Left lung (tissue), 4 donors: ENCODE measurements at regions not wholly inside any gene's neighbourhood (a gene's known extent, or its start where the extent isn't known, plus 50 kb on each side); places are given as distances from the start of the nearest gene placed in this dataset.

Experiments used
- ATAC-seq: fragments of 200-7000 bp; cut with Tn5 transposase; one replicate; pipeline ENCODE4 v1.9.1; 2020; ENCODE audit warnings: moderate library complexity
- DNase-seq, 4 donors: peaks; one replicate each; pipeline ENCODE4 v3.0.0-alpha.2; 2013 to 2020
- H3K27ac ChIP-seq, 2 donors: fragments of 200-600 bp; sonication (generic) in 1 of 2; one replicate each; pipeline versions ENCODE4 v1.5.0 to v1.8.0; 2020 to 2021
- H3K27me3 ChIP-seq, 2 donors: fragments of 200-600 bp; sonication (generic) in 1 of 2; one replicate each; pipeline versions ENCODE4 v1.5.0 to v1.8.0; 2020 to 2021
- H3K36me3 ChIP-seq, 2 donors: fragments of 200-600 bp; sonication (generic) in 1 of 2; one replicate each; pipeline versions ENCODE4 v1.5.0 to v1.8.0; 2020 to 2021
- H3K4me1 ChIP-seq, 2 donors: fragments of 200-600 bp; one replicate each; pipeline ENCODE4 v1.8.0; 2021
- H3K4me3 ChIP-seq, 2 donors: fragments of 200-600 bp; sonication (generic) in 1 of 2; one replicate each; pipeline versions ENCODE4 v1.5.0 to v1.8.0; 2020 to 2021; ENCODE audit warnings: mild to moderate bottlenecking in 1 of 2
- H3K9me3 ChIP-seq, 2 donors: fragments of 200-600 bp; sonication (generic) in 1 of 2; one replicate each; pipeline versions ENCODE4 v1.5.0 to v1.8.0; 2020 to 2021
- intact Hi-C, 2 donors: fragments of 100-400 bp; cut with DNase I; formaldehyde crosslinking; loops; one replicate each; pipeline versions ENCODE4 v1.11.2 to v1.14.2; 2022
- TF ChIP-seq, protein P1 (sequence below), 2 donors: fragments of 200-600 bp; sonication (generic) in 1 of 2; IDR thresholded peaks; one replicate each; pipeline versions ENCODE4 v1.5.0 to v1.8.0; 2021; ENCODE audit warnings: antibody characterized with exemption in 2 of 2
- donor health status: DM: no; HTN: yes; CAD: no.
- donor health status: DM: no; HTN: no; CAD: no.

DNA sequence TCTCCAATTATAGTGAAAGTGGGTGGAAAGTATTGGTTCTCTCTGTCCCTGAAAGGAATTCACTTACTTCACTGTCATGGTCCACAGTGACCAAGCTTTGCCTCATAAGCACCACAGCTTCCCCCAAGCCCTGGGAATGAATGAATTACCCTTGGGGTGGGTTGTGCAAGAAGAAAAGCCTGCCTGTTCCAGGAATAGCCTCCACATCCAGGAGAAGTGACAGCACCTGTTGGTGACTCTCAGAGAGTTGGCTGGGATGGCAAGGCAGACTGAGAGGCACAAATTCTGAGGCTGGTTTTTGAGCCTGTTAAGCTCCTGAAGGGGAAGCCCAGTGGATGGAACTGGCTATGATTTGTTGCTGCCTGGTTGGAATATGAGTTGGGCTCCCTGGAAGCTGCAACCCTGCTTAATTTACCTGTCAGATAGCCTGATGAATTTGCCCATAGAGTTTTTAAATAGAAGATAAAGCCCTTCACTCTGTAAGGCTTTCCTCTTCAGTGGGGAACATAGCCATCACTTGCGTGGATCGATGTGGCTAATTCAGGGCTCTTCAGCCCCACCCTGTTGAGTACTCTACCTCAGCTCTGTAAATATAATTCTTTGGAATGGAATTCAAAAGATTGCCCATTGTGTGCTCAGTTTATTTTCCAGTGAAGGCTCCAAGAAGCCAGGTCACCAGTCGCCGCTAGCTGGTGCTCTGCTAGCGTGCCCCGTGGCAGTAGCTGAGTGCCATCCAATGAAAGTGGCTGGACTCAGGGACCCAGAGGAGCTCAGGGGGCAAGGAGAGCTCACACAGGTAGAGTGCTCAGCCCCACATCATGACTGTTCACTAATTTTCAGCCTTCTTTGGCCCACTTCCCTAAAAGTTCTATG lies 479.3 kb downstream of the IRS1 start:
- TF ChIP-seq, protein P1, sequence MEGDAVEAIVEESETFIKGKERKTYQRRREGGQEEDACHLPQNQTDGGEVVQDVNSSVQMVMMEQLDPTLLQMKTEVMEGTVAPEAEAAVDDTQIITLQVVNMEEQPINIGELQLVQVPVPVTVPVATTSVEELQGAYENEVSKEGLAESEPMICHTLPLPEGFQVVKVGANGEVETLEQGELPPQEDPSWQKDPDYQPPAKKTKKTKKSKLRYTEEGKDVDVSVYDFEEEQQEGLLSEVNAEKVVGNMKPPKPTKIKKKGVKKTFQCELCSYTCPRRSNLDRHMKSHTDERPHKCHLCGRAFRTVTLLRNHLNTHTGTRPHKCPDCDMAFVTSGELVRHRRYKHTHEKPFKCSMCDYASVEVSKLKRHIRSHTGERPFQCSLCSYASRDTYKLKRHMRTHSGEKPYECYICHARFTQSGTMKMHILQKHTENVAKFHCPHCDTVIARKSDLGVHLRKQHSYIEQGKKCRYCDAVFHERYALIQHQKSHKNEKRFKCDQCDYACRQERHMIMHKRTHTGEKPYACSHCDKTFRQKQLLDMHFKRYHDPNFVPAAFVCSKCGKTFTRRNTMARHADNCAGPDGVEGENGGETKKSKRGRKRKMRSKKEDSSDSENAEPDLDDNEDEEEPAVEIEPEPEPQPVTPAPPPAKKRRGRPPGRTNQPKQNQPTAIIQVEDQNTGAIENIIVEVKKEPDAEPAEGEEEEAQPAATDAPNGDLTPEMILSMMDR (IDR thresholded peaks at IDR 0.05), result no peak
- intact Hi-C loops, result no loop called here
- peak; percentile 94 for ATAC-seq

DNA sequence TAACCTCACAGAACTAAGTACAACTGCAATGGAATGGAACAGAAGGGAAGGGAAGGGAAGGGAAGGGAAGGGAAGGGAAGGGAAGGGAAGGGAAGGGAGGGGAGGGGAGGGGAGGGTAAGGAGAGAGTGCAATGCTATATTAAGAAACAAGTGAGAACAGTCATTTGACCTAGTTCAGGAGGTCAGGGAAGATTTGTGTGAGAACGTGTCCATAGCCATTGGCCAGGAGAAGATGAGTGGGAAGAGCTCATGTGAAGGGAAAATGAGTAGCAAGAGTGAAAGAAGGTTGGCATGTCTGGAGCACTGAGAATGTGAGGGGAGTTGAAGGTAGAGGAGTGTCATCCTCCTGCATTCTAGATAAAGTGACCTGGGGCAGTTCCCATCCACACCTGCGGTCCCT lies 481.6 kb downstream of the IRS1 start:
- ATAC-seq, result no peak
- H3K4me3 ChIP-seq, result no peak overlapping the region

More for the DNA sequence above, 479.3 kb downstream of the IRS1 start:
- no peaks in the 10 kb centered on the region for H3K36me3 ChIP-seq
- H3K27ac ChIP-seq, result no peak overlapping the region
- no peaks in the 10 kb centered on the region for H3K9me3 ChIP-seq
- H3K4me3 ChIP-seq, result no peak overlapping the region
- no peaks in the 10 kb centered on the region for H3K4me1 ChIP-seq
- no peaks in the 10 kb centered on the region for H3K27me3 ChIP-seq
- peak in 1 of 4 donors; percentile 56 for DNase-seq

DNA sequence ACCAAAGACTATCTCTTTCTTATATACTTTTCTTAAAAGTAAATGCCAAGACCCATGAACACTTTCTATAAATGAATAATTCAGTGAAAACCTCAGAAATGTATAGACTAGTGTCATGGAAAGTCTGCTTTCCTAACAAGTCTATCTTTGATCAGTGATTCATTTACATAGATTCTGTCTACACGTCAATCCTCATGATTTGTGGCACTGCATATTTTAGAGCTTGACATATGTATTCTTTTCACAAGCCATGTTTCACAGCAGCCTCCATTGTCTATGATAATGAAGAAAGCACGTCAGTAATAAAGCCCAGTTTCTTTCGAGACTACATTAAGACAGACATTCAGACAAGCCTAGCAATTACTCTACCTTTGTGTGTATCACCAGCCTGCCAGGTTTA lies 486.6 kb downstream of the IRS1 start:
- Histone ChIP-seq H3K27ac (no peak overlapping the region), H3K36me3 (no peaks in the 10 kb centered on the region), H3K4me1 (no peaks in the 10 kb centered on the region), H3K9me3 (no peaks in the 10 kb centered on the region), H3K27me3 (no peaks in the 10 kb centered on the region), H3K4me3 (no peak overlapping the region)
- ATAC-seq, result no peak
- TF ChIP-seq, protein P1 (IDR thresholded peaks at IDR 0.05), result no peak
- no peak for DNase-seq
- intact Hi-C loops, result no loop called here

More for the DNA sequence above, 481.6 kb downstream of the IRS1 start:
- no peak for DNase-seq
- H3K9me3 ChIP-seq, result no peaks in the 10 kb centered on the region
- H3K27ac ChIP-seq, result no peak overlapping the region
- H3K27me3 ChIP-seq, result no peaks in the 10 kb centered on the region
- TF ChIP-seq, protein P1 (IDR thresholded peaks at IDR 0.05), result no peak
- no peaks in the 10 kb centered on the region for H3K4me1 ChIP-seq
- no peaks in the 10 kb centered on the region for H3K36me3 ChIP-seq
- intact Hi-C loops, result no loop called here

DNA sequence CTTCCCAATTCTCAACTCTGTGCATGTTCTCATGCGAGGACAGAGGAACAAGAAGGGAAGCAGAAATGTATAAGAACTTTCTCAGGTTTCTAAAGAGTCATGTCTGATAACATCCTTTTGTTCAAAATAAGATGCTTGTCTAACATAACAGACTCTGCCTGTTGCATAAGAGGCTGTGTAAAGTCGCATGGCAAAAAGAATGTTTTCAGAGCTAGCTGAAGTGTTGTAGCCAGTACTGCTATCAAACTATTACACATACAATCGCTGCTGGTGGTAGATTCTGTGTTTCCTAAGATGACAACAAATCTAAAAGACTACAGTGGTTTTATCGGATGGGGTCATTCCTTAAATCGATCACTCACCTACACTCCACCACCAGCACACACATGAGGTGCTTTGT lies 487.5 kb downstream of the IRS1 start:
- Histone ChIP-seq H3K27me3 (no peaks in the 10 kb centered on the region), H3K9me3 (no peaks in the 10 kb centered on the region), H3K4me1 (no peaks in the 10 kb centered on the region), H3K4me3 (no peak overlapping the region), H3K36me3 (no peaks in the 10 kb centered on the region), H3K27ac (no peak overlapping the region)
- ATAC-seq (no peak), DNase-seq (peak in 1 of 4 donors; percentile 35)
- intact Hi-C loops, result no loop called here
- TF ChIP-seq, protein P1 (IDR thresholded peaks at IDR 0.05), result no peak

DNA sequence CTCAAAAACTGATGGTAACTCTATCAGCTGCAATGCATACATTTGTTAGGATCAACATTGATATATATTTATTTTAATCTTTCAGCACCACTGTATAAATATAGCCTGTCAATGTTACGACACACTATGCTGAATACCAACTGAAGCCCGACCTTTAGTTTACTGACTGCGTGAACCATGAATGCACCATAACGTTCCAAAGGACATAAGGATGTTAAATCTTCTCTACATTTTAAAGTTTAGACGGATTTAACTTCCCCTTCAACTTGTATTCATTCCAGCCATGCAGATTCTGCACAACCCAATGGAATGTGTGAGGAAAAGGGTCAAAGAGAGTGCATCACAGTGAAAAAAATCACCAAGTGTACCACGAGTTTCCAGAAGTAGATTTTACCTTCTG lies 489.5 kb downstream of the IRS1 start:
- no peaks in the 10 kb centered on the region for H3K9me3 ChIP-seq
- no peaks in the 10 kb centered on the region for H3K27me3 ChIP-seq
- H3K4me1 ChIP-seq, result no peaks in the 10 kb centered on the region
- TF ChIP-seq, protein P1 (IDR thresholded peaks at IDR 0.05), result no peak
- H3K27ac ChIP-seq, result no peak overlapping the region
- DNase-seq (peak in 2 of 4 donors; percentile 47 to 49), ATAC-seq (no peak)
- no peaks in the 10 kb centered on the region for H3K36me3 ChIP-seq
- intact Hi-C loops, result no loop called here
- no peak overlapping the region for H3K4me3 ChIP-seq
